Sigmoid colon (tissue), 6 donors: ENCODE measurements at regions not wholly inside any gene's neighbourhood (a gene's known extent, or its start where the extent isn't known, plus 50 kb on each side); places are given as distances from the start of the nearest gene placed in this dataset.

Experiments used
- DNase-seq: peaks from one replicate; pipeline ENCODE4 v3.0.0-alpha.2; 2019
- H3K27ac ChIP-seq, 4 donors: fragments of 200-600 bp; sonication (generic); one replicate each; pipeline ENCODE4 v1.5.1; 2016 to 2019; ENCODE audit warnings: mild to moderate bottlenecking in 1 of 4
- H3K27me3 ChIP-seq, 3 donors: fragments of 200-600 bp; sonication (generic); one replicate each; pipeline ENCODE4 v1.5.1; 2019; ENCODE audit warnings: mild to moderate bottlenecking in 1 of 3
- H3K36me3 ChIP-seq, 4 donors: fragments of 200-600 bp; sonication (generic); one replicate each; pipeline ENCODE4 v1.5.1; 2016 to 2019
- H3K4me1 ChIP-seq, 4 donors: fragments of 200-600 bp; sonication (generic); one replicate each; pipeline ENCODE4 v1.5.1; 2017 to 2019
- H3K4me3 ChIP-seq, 4 donors: fragments of 200-600 bp; sonication (generic); one replicate each; pipeline ENCODE4 v1.5.1; 2017 to 2019; ENCODE audit warnings: mild to moderate bottlenecking in 2 of 4, moderate library complexity in 1 of 4
- H3K9me3 ChIP-seq, 4 donors: fragments of 200-600 bp in 3 of 4; sonication (generic) in 3 of 4; one replicate each; pipeline versions ENCODE4 v1.5.1 to v1.6.1; 2013 to 2019
- CTCF ChIP-seq, 4 experiments: fragments of 450-650 bp in 3 of 4; fragments of 200-600 bp in 1 of 4; IDR thresholded peaks; one replicate each; pipeline ENCODE4 v1.5.1; 2016 to 2019; ENCODE audit warnings: antibody characterized with exemption in 4 of 4, mild to moderate bottlenecking in 3 of 4, moderate library complexity in 2 of 4
- EP300 ChIP-seq, 4 donors: sonication (generic); formaldehyde crosslinking; IDR thresholded peaks; one replicate each; pipeline ENCODE4 v1.6.1; 2017; ENCODE audit warnings: antibody characterized with exemption in 4 of 4
- POLR2A ChIP-seq, 2 donors: fragments of 450-650 bp; IDR thresholded peaks; one replicate each; pipeline ENCODE4 v1.6.1; 2016; ENCODE audit warnings: antibody characterized with exemption in 2 of 2, mild to moderate bottlenecking in 2 of 2, moderate library complexity in 2 of 2
- POLR2AphosphoS5 ChIP-seq, 4 donors: sonication (generic); formaldehyde crosslinking; IDR thresholded peaks; one replicate each; pipeline ENCODE4 v1.6.1; 2017; ENCODE audit warnings: antibody characterized with exemption in 4 of 4
- WGBS, 2 donors: extraction: QIAGEN DNeasy Blood & Tissue Kit; methylation state at CpG; one replicate each; pipeline ENCODE4 v1.1.7; 2013; 5-methylcytosine and 5-hydroxymethylcytosine counted together
- intact Hi-C: fragments of 100-400 bp; cut with DNase I; formaldehyde crosslinking; loops from one replicate; pipeline ENCODE4 v1.15.1; 2023
- donor health status: healthy with polysubstance abuse.
- donor health status: healthy.

GRCh38 chr9:106110483-106110882 lies 416.1 kb downstream of the TMEM38B start:
- no peaks in the 10 kb centered on the region for H3K36me3 ChIP-seq
- intact Hi-C loops, result no loop called here
- no peak for DNase-seq
- no peak overlapping the region for H3K4me3 ChIP-seq
- H3K27ac ChIP-seq, result no peak overlapping the region
- no peaks in the 10 kb centered on the region for H3K4me1 ChIP-seq
- H3K27me3 ChIP-seq, result no peaks in the 10 kb centered on the region
- 94 to 96% methylated on average over 2 of the region's 2 CpGs for WGBS, 2 donors
- peaks cover 0 to 3% (median 0%) of the 10 kb centered on the region in 4 donors for H3K9me3 ChIP-seq
- TF ChIP-seq EP300 (IDR thresholded peaks at IDR 0.05), result no peak
- TF ChIP-seq POLR2A (IDR thresholded peaks at IDR 0.05), result no peak
- no peak for TF ChIP-seq CTCF (IDR thresholded peaks at IDR 0.05)
- TF ChIP-seq POLR2AphosphoS5 (IDR thresholded peaks at IDR 0.05), result no peak

- Histone ChIP-seq H3K4me1 (no peaks in the 10 kb centered on the region), H3K4me3 (no peak overlapping the region), H3K27me3 (no peaks in the 10 kb centered on the region), H3K36me3 (no peaks in the 10 kb centered on the region), H3K27ac (no peak overlapping the region), H3K9me3 (peaks cover 0 to 3% (median 0%) of the 10 kb centered on the region in 4 donors)
- TF ChIP-seq POLR2A (IDR thresholded peaks at IDR 0.05), result no peak
- 60 to 79% methylated on average over 6 of the region's 6 CpGs for WGBS, 2 donors
- no peak for DNase-seq
- intact Hi-C loops, result no loop called here
These were observed 416.8 kb downstream of the TMEM38B start for GRCh38 chr9:106111039-106111730.

GRCh38 chr9:106112935-106113334 lies 418.6 kb downstream of the TMEM38B start:
- peaks cover 0 to 3% (median 0%) of the 10 kb centered on the region in 4 donors for H3K9me3 ChIP-seq
- TF ChIP-seq EP300 (IDR thresholded peaks at IDR 0.05) (no peak), CTCF (IDR thresholded peaks at IDR 0.05) (no peak), POLR2A (IDR thresholded peaks at IDR 0.05) (no peak), POLR2AphosphoS5 (IDR thresholded peaks at IDR 0.05) (no peak)
- no peaks in the 10 kb centered on the region for H3K4me1 ChIP-seq
- H3K27ac ChIP-seq, result no peak overlapping the region
- H3K27me3 ChIP-seq, result no peaks in the 10 kb centered on the region
- H3K36me3 ChIP-seq, result no peaks in the 10 kb centered on the region
- no peak for DNase-seq
- intact Hi-C loops, result no loop called here
- H3K4me3 ChIP-seq, result no peak overlapping the region
- WGBS, 2 donors, result 86 to 95% methylated on average over 5 of the region's 5 CpGs

GRCh38 chr9:106119176-106119575 lies 424.8 kb downstream of the TMEM38B start:
- intact Hi-C loops, result no loop called here
- TF ChIP-seq POLR2A (IDR thresholded peaks at IDR 0.05), result no peak
- TF ChIP-seq POLR2AphosphoS5 (IDR thresholded peaks at IDR 0.05), result no peak
- no peak for TF ChIP-seq EP300 (IDR thresholded peaks at IDR 0.05)
- no peak for TF ChIP-seq CTCF (IDR thresholded peaks at IDR 0.05)

GRCh38 chr9:106120071-106120470 lies 425.7 kb downstream of the TMEM38B start:
- intact Hi-C loops, result no loop called here
- Histone ChIP-seq H3K27ac (no peak overlapping the region), H3K4me1 (no peaks in the 10 kb centered on the region), H3K4me3 (no peak overlapping the region), H3K9me3 (no peaks in the 10 kb centered on the region), H3K27me3 (no peaks in the 10 kb centered on the region), H3K36me3 (no peaks in the 10 kb centered on the region)
- no peak for DNase-seq
- 76 to 81% methylated on average over 10 of the region's 10 CpGs for WGBS, 2 donors
- TF ChIP-seq EP300 (IDR thresholded peaks at IDR 0.05) (no peak), POLR2AphosphoS5 (IDR thresholded peaks at IDR 0.05) (no peak), CTCF (IDR thresholded peaks at IDR 0.05) (no peak), POLR2A (IDR thresholded peaks at IDR 0.05) (no peak)

More at GRCh38 chr9:106119176-106119575, 424.8 kb downstream of the TMEM38B start:
- no peak overlapping the region for H3K27ac ChIP-seq
- no peaks in the 10 kb centered on the region for H3K27me3 ChIP-seq
- no peak overlapping the region for H3K4me3 ChIP-seq
- WGBS, 2 donors, result 81 to 85% methylated on average over 3 of the region's 3 CpGs
- no peak for DNase-seq
- H3K4me1 ChIP-seq, result no peaks in the 10 kb centered on the region
- H3K36me3 ChIP-seq, result no peaks in the 10 kb centered on the region
- H3K9me3 ChIP-seq, result no peaks in the 10 kb centered on the region
